DND-41 (cell line): ENCODE measurements at regions not wholly inside any gene's neighbourhood (a gene's known extent, or its start where the extent isn't known, plus 50 kb on each side); places are given as distances from the start of the nearest gene placed in this dataset.

ENCODE experiments used
- EZH2 ChIP-seq: IDR thresholded peaks from 3 replicates; pipeline ENCODE4 v1.6.1; 2012; ENCODE audit warnings: borderline replicate concordance, low read depth, mild to moderate bottlenecking, moderate library complexity, low read length, inconsistent platforms; ENCODE audit not compliant: severe bottlenecking
- TF ChIP-seq, protein P1 (sequence below): IDR thresholded peaks from 2 replicates; pipeline ENCODE4 v1.5.1; 2012; ENCODE audit warnings: borderline replicate concordance, low read length, moderate library complexity, mild to moderate bottlenecking; ENCODE audit not compliant: poor library complexity, severe bottlenecking; ENCODE audit errors: extremely low read depth

GRCh38 chr10:90412582-90412981 is 445.3 kb downstream of the HTR7 start:
- TF ChIP-seq, protein P1, sequence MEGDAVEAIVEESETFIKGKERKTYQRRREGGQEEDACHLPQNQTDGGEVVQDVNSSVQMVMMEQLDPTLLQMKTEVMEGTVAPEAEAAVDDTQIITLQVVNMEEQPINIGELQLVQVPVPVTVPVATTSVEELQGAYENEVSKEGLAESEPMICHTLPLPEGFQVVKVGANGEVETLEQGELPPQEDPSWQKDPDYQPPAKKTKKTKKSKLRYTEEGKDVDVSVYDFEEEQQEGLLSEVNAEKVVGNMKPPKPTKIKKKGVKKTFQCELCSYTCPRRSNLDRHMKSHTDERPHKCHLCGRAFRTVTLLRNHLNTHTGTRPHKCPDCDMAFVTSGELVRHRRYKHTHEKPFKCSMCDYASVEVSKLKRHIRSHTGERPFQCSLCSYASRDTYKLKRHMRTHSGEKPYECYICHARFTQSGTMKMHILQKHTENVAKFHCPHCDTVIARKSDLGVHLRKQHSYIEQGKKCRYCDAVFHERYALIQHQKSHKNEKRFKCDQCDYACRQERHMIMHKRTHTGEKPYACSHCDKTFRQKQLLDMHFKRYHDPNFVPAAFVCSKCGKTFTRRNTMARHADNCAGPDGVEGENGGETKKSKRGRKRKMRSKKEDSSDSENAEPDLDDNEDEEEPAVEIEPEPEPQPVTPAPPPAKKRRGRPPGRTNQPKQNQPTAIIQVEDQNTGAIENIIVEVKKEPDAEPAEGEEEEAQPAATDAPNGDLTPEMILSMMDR, result no peak
- no peak for TF ChIP-seq EZH2
